NCI-H2081 treated with DMSO at 0.1 percent for 48 hours (cell line): ENCODE measurements at regions not wholly inside any gene's neighbourhood (a gene's known extent, or its start where the extent isn't known, plus 50 kb on each side); places are given as distances from the start of the nearest gene placed in this dataset.

Experiments
- DNase-seq: peaks from one replicate; lab custom pipeline; 2025; lab: John Stamatoyannopoulos, UW

- no peak for DNase-seq
Measured at GRCh38 chr1:106080608-106081325, 975.7 kb upstream of the PRMT6 start.

GRCh38 chr1:106111044-106111443 lies 945.4 kb upstream of the PRMT6 start:
- DNase-seq = no peak

- no peak for DNase-seq
Measured at GRCh38 chr1:106113851-106114250, 942.6 kb upstream of the PRMT6 start.

- DNase-seq = no peak
Measured at GRCh38 chr1:106120789-106121188, 935.7 kb upstream of the PRMT6 start.

- DNase-seq = no peak
Measured at GRCh38 chr1:106121728-106122127, 934.7 kb upstream of the PRMT6 start.

GRCh38 chr1:106134561-106134960 lies 921.9 kb upstream of the PRMT6 start:
- DNase-seq = no peak

- DNase-seq = no peak
Measured at GRCh38 chr1:106173101-106173500, 883.4 kb upstream of the PRMT6 start.

GRCh38 chr1:106178791-106179190 lies 877.7 kb upstream of the PRMT6 start:
- DNase-seq = no peak

GRCh38 chr1:106181866-106182265 lies 874.6 kb upstream of the PRMT6 start:
- no peak for DNase-seq

- DNase-seq = no peak
Measured at GRCh38 chr1:106185089-106185488, 871.4 kb upstream of the PRMT6 start.

- DNase-seq = no peak
Measured at GRCh38 chr1:106189780-106190179, 866.7 kb upstream of the PRMT6 start.

GRCh38 chr1:106194206-106194605 lies 862.3 kb upstream of the PRMT6 start:
- DNase-seq = no peak

- DNase-seq = no peak
Measured at GRCh38 chr1:106200711-106201110, 855.8 kb upstream of the PRMT6 start.

- DNase-seq = no peak
Measured at GRCh38 chr1:106207185-106207584, 849.3 kb upstream of the PRMT6 start.

- no peak for DNase-seq
Measured at GRCh38 chr1:106217765-106218164, 838.7 kb upstream of the PRMT6 start.

GRCh38 chr1:106222403-106222802 lies 834.1 kb upstream of the PRMT6 start:
- no peak for DNase-seq

GRCh38 chr1:106223213-106223612 lies 833.3 kb upstream of the PRMT6 start:
- DNase-seq = no peak

- no peak for DNase-seq
Measured at GRCh38 chr1:106224426-106224825, 832.0 kb upstream of the PRMT6 start.

- no peak for DNase-seq
Measured at GRCh38 chr1:106225403-106225802, 831.1 kb upstream of the PRMT6 start.

GRCh38 chr1:106226550-106226949 lies 829.9 kb upstream of the PRMT6 start:
- DNase-seq = no peak

- no peak for DNase-seq
Measured at GRCh38 chr1:106232128-106232527, 824.3 kb upstream of the PRMT6 start.

GRCh38 chr1:106233511-106233910 lies 823.0 kb upstream of the PRMT6 start:
- no peak for DNase-seq

GRCh38 chr1:106249365-106249764 lies 807.1 kb upstream of the PRMT6 start:
- DNase-seq = no peak

GRCh38 chr1:106249810-106250209 lies 806.7 kb upstream of the PRMT6 start:
- no peak for DNase-seq
